ENCODE measurements at regions not wholly inside any gene's neighbourhood (a gene's known extent, or its start where the extent isn't known, plus 50 kb on each side); places are given as distances from the start of the nearest gene placed in this dataset.

DNA sequence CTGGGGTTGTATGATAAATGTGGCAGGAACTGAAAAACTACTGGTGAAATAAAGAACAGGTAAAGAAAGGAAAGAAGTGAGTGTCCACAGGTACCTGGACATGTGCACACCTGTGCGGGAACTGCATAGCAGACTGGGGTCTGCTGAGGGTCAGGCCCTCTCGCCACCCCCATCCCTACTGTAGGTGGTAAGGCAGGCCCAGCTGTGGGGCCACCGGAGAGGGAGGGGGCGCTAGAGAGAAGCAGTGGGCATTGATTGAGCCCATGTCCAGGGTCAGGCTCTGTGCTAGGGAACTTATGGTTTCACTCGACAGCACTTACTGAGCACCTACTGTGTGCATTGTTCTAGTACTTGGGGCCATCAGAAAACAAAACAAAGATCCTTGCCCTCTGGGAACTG is 400.5 kb downstream of the MATN1 start:
- H3K9ac ChIP-seq (ENCODE audit: insufficient read depth, low read depth, low read length) = no peak overlapping the region
- TF ChIP-seq SIX1 (CRISPR knock-in tag; IDR thresholded peaks at IDR 0.05; ENCODE audit: borderline replicate concordance) = no peak
- TF ChIP-seq, protein P1, sequence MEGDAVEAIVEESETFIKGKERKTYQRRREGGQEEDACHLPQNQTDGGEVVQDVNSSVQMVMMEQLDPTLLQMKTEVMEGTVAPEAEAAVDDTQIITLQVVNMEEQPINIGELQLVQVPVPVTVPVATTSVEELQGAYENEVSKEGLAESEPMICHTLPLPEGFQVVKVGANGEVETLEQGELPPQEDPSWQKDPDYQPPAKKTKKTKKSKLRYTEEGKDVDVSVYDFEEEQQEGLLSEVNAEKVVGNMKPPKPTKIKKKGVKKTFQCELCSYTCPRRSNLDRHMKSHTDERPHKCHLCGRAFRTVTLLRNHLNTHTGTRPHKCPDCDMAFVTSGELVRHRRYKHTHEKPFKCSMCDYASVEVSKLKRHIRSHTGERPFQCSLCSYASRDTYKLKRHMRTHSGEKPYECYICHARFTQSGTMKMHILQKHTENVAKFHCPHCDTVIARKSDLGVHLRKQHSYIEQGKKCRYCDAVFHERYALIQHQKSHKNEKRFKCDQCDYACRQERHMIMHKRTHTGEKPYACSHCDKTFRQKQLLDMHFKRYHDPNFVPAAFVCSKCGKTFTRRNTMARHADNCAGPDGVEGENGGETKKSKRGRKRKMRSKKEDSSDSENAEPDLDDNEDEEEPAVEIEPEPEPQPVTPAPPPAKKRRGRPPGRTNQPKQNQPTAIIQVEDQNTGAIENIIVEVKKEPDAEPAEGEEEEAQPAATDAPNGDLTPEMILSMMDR (CRISPR knock-in tag; IDR thresholded peaks at IDR 0.05) = 0 out of 2 replicates have a peak, but pooled peaks have one; percentile 30

DNA sequence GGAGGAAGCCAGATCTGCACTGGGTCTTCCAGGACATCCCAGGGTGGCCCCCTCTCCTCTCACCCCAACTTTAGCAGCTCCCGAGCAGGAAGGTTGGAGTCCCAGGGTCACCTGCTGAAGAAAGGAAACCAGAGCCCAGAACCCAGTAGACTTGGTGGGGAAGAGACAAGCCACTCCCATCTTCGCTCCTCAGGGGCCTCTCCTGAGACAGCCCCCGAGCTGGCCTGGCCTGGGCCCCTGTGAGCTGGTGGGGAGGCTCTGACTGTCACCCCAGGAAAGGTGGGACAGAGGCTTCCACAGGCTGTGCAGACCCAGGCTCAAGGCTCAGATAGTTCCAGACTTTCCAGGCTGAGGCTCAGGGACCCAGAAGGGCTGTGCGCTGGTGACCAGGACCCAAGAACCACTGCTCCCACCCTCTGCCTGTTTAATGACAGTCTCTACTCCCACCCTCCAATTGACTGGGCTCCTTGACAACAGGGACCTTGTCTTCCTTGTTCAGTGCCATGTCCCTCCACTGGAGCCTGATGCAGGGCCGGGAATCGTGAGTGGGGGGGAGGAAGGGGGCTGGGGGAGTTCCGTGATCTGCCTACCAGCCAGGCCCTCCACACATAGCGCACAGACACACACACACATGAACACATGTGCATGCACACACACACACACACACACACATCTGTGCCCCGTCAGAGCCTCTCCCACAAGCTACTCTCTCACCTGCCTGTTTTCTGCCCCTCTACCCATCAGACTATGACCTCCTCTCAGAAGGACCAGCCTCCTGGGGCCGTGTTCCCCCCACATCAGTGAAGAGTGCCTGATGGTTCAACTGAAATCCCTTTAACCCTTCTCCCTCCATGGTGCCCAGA is 401.2 kb downstream of the MATN1 start:
- ChIA-PET POLR2A (no interaction called here), CTCF (ENCODE audit: low intra/inter-chr PET ratio, low total read pairs) (no interaction called here)
- 19% methylated on average over 6 of the region's 10 CpGs for WGBS (ENCODE audit: low lambda C conversion rate)
- ATAC-seq (no peak; the same call in 2 of the 3 replicates), FAIRE-seq (no peak), DNase-seq (ENCODE audit: low spot score) (no peak)
- peaks cover 1 to 4% of the 10 kb centered on the region in 2 experiments; a peak in 1 of 5 replicates for H3K27me3 ChIP-seq (ENCODE audit: control insufficient read depth in 1 of 2, insufficient read depth in 2 of 2, low read length in 2 of 2)
- H3K9me3 ChIP-seq (ENCODE audit: low read length) = no peaks in the 10 kb centered on the region
- H3K27ac ChIP-seq (ENCODE audit: extremely low read length, insufficient read depth, low read length) = no peak overlapping the region
- H3K36me3 ChIP-seq (replicated peaks in 1 of 2; ENCODE audit: control insufficient read depth in 1 of 2, insufficient read depth in 2 of 2, low read length in 2 of 2) = no peaks in the 10 kb centered on the region
- H4K20me1 ChIP-seq (ENCODE audit: insufficient read depth, low read length) = no peaks in the 10 kb centered on the region
- no TSS peak for BruUV-seq (replicated peaks)
- H3K9ac ChIP-seq (ENCODE audit: insufficient read depth, low read depth, low read length) = no peak overlapping the region
- H3K4me3 ChIP-seq (replicated peaks in 1 of 3; ENCODE audit: insufficient read depth in 1 of 3, low read depth in 2 of 3, low read length in 3 of 3) = no peak overlapping the region
- no peak overlapping the region for H3K4me2 ChIP-seq (ENCODE audit: low read depth, low read length)
- no peaks in the 10 kb centered on the region for H3K79me2 ChIP-seq (ENCODE audit: insufficient read depth, low read length)
- intact Hi-C loops (cut with micrococcal nuclease; ENCODE audit: unreplicated experiment) = no loop called here
- in situ Hi-C loops (cut with HindIII; ENCODE audit: extremely low pct_ligation_motif_present, low pct_unique_long_range_greater_than_20kb) = no loop called here
- H2AFZ ChIP-seq (ENCODE audit: low read length) = no peak overlapping the region
- no peaks in the 10 kb centered on the region for H3K4me1 ChIP-seq (ENCODE audit: insufficient read depth, low read length)
- TF ChIP-seq, protein P2, sequence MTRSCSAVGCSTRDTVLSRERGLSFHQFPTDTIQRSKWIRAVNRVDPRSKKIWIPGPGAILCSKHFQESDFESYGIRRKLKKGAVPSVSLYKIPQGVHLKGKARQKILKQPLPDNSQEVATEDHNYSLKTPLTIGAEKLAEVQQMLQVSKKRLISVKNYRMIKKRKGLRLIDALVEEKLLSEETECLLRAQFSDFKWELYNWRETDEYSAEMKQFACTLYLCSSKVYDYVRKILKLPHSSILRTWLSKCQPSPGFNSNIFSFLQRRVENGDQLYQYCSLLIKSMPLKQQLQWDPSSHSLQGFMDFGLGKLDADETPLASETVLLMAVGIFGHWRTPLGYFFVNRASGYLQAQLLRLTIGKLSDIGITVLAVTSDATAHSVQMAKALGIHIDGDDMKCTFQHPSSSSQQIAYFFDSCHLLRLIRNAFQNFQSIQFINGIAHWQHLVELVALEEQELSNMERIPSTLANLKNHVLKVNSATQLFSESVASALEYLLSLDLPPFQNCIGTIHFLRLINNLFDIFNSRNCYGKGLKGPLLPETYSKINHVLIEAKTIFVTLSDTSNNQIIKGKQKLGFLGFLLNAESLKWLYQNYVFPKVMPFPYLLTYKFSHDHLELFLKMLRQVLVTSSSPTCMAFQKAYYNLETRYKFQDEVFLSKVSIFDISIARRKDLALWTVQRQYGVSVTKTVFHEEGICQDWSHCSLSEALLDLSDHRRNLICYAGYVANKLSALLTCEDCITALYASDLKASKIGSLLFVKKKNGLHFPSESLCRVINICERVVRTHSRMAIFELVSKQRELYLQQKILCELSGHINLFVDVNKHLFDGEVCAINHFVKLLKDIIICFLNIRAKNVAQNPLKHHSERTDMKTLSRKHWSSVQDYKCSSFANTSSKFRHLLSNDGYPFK (CRISPR knock-in tag; IDR thresholded peaks at IDR 0.05; ENCODE audit: borderline replicate concordance) = no peak
- no peak for TF ChIP-seq MAF1 (CRISPR knock-in tag; IDR thresholded peaks at IDR 0.05; ENCODE audit: borderline replicate concordance)
- TF ChIP-seq, protein P3, sequence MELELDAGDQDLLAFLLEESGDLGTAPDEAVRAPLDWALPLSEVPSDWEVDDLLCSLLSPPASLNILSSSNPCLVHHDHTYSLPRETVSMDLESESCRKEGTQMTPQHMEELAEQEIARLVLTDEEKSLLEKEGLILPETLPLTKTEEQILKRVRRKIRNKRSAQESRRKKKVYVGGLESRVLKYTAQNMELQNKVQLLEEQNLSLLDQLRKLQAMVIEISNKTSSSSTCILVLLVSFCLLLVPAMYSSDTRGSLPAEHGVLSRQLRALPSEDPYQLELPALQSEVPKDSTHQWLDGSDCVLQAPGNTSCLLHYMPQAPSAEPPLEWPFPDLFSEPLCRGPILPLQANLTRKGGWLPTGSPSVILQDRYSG (CRISPR knock-in tag; IDR thresholded peaks at IDR 0.05) = no peak
- TF ChIP-seq AHR (CRISPR knock-in tag; IDR thresholded peaks at IDR 0.05) = no peak
- TF ChIP-seq SOX6 (IDR thresholded peaks at IDR 0.05) = no peak
- TF ChIP-seq SOX6 (CRISPR knock-in tag; IDR thresholded peaks at IDR 0.05) = no peak
- no peak for TF ChIP-seq FOXP1 (IDR thresholded peaks at IDR 0.05)
- no peak for TF ChIP-seq FOXP1 (CRISPR knock-in tag; IDR thresholded peaks at IDR 0.05)
- TF ChIP-seq, protein P4, sequence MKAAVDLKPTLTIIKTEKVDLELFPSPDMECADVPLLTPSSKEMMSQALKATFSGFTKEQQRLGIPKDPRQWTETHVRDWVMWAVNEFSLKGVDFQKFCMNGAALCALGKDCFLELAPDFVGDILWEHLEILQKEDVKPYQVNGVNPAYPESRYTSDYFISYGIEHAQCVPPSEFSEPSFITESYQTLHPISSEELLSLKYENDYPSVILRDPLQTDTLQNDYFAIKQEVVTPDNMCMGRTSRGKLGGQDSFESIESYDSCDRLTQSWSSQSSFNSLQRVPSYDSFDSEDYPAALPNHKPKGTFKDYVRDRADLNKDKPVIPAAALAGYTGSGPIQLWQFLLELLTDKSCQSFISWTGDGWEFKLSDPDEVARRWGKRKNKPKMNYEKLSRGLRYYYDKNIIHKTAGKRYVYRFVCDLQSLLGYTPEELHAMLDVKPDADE (CRISPR knock-in tag; IDR thresholded peaks at IDR 0.05) = no peak

More for the DNA sequence above, 400.5 kb downstream of the MATN1 start:
- Histone ChIP-seq H3K4me1 (ENCODE audit: insufficient read depth, low read length) (no peaks in the 10 kb centered on the region), H4K20me1 (ENCODE audit: insufficient read depth, low read length) (no peaks in the 10 kb centered on the region), H3K27me3 (ENCODE audit: control insufficient read depth in 1 of 2, insufficient read depth in 2 of 2, low read length in 2 of 2) (peaks cover 1 to 4% of the 10 kb centered on the region in 2 experiments; a peak in 1 of 5 replicates), H3K79me2 (ENCODE audit: insufficient read depth, low read length) (no peaks in the 10 kb centered on the region), H3K4me2 (ENCODE audit: low read depth, low read length) (no peak overlapping the region), H3K27ac (ENCODE audit: extremely low read length, insufficient read depth, low read length) (no peak overlapping the region), H3K4me3 (replicated peaks in 1 of 3; ENCODE audit: insufficient read depth in 1 of 3, low read depth in 2 of 3, low read length in 3 of 3) (no peak overlapping the region), H2AFZ (ENCODE audit: low read length) (no peak overlapping the region), H3K36me3 (replicated peaks in 1 of 2; ENCODE audit: control insufficient read depth in 1 of 2, insufficient read depth in 2 of 2, low read length in 2 of 2) (no peaks in the 10 kb centered on the region), H3K9me3 (ENCODE audit: low read length) (no peaks in the 10 kb centered on the region)
- CTCF ChIA-PET (ENCODE audit: low intra/inter-chr PET ratio, low total read pairs) = no interaction called here
- WGBS (ENCODE audit: low lambda C conversion rate) = 36% methylated on average over 3 of the region's 5 CpGs
- intact Hi-C loops (cut with micrococcal nuclease; ENCODE audit: unreplicated experiment) = no loop called here
- in situ Hi-C loops (cut with HindIII; ENCODE audit: extremely low pct_ligation_motif_present, low pct_unique_long_range_greater_than_20kb) = no loop called here
- no peak for DNase-seq (ENCODE audit: low spot score)
- POLR2A ChIA-PET = no interaction called here
- no TSS peak for BruUV-seq (replicated peaks)
- ATAC-seq = no peak; the same call in 2 of the 3 replicates
- FAIRE-seq = no peak
